Liver (tissue), 8 donors: ENCODE measurements at regions not wholly inside any gene's neighbourhood (a gene's known extent, or its start where the extent isn't known, plus 50 kb on each side); places are given as distances from the start of the nearest gene placed in this dataset.
A peak's percentile ranks its signal among the peaks of the same experiment; 100 is the strongest.

Experiments
- DNase-seq: peaks from one replicate; pipeline ENCODE4 v3.0.0-alpha.2; 2017; ENCODE audit warnings: low spot score
- H3K27ac ChIP-seq, 2 donors: one replicate each; pipeline ENCODE4 v1.7.0; 2013; ENCODE audit warnings: inconsistent platforms in 2 of 2, low read length in 2 of 2, control low read depth in 1 of 2, low read depth in 1 of 2, mild to moderate bottlenecking in 1 of 2
- H3K27me3 ChIP-seq, 4 donors: one replicate each; pipeline versions ENCODE4 v1.6.1 to v1.7.0; 2013; ENCODE audit warnings: low read length in 3 of 4, inconsistent platforms in 1 of 4, mild to moderate bottlenecking in 1 of 4, moderate library complexity in 1 of 4; ENCODE audit not compliant: control insufficient read depth in 4 of 4, insufficient read depth in 4 of 4
- H3K36me3 ChIP-seq, 4 donors: one replicate each; pipeline versions ENCODE4 v1.6.1 to v1.7.0; 2013; ENCODE audit warnings: low read length in 3 of 4, mild to moderate bottlenecking in 3 of 4, low read depth in 1 of 4, moderate library complexity in 1 of 4; ENCODE audit not compliant: control insufficient read depth in 4 of 4, insufficient read depth in 3 of 4
- H3K4me1 ChIP-seq, 4 donors: one replicate each; pipeline versions ENCODE4 v1.6.1 to v1.7.0; 2013; ENCODE audit warnings: low read length in 3 of 4, mild to moderate bottlenecking in 3 of 4, moderate library complexity in 1 of 4; ENCODE audit not compliant: control insufficient read depth in 4 of 4, insufficient read depth in 4 of 4
- H3K4me3 ChIP-seq, 3 donors: one replicate each; pipeline versions ENCODE4 v1.6.1 to v1.7.0; 2013; ENCODE audit warnings: low read length in 3 of 3, control low read depth in 1 of 3, low read depth in 1 of 3, mild to moderate bottlenecking in 1 of 3
- H3K9ac ChIP-seq, 2 donors: one replicate each; pipeline ENCODE4 v1.7.0; 2013; ENCODE audit warnings: low read length in 2 of 2, mild to moderate bottlenecking in 2 of 2, moderate library complexity in 2 of 2, control low read depth in 1 of 2, low read depth in 1 of 2
- H3K9me3 ChIP-seq, 4 donors: one replicate each; pipeline versions ENCODE4 v1.6.1 to v1.7.0; 2013; ENCODE audit warnings: low read length in 3 of 4; ENCODE audit not compliant: control insufficient read depth in 4 of 4
- EGR1 ChIP-seq, 2 donors: IDR thresholded peaks; 2 replicates each; pipeline ENCODE4 v1.6.1; 2016 to 2018; ENCODE audit warnings: antibody characterized with exemption in 2 of 2, low read depth in 2 of 2
- FOXA1 ChIP-seq: IDR thresholded peaks from 2 replicates; pipeline ENCODE4 v1.6.1; 2016; ENCODE audit warnings: antibody characterized with exemption
- FOXA2 ChIP-seq: IDR thresholded peaks from 2 replicates; pipeline ENCODE4 v1.6.1; 2016; ENCODE audit warnings: antibody characterized with exemption
- GABPA ChIP-seq, 2 donors: IDR thresholded peaks in 1 of 2; conservative IDR thresholded peaks in 1 of 2; 2 replicates each; pipeline ENCODE4 v1.6.1; 2016; ENCODE audit warnings: antibody characterized with exemption in 2 of 2, mild to moderate bottlenecking in 1 of 2, moderate library complexity in 1 of 2
- HNF4A ChIP-seq, 2 donors: conservative IDR thresholded peaks; 2 replicates each; pipeline ENCODE4 v1.6.1; 2016; ENCODE audit warnings: antibody characterized with exemption in 2 of 2, mild to moderate bottlenecking in 2 of 2
- HNF4G ChIP-seq: IDR thresholded peaks from 2 replicates; pipeline ENCODE4 v1.6.1; 2016; ENCODE audit warnings: antibody characterized with exemption
- JUND ChIP-seq, 2 donors: IDR thresholded peaks; 2 replicates each; pipeline ENCODE4 v1.6.1; 2016; ENCODE audit warnings: antibody characterized with exemption in 2 of 2
- NR2F2 ChIP-seq: IDR thresholded peaks from 2 replicates; pipeline ENCODE4 v1.6.1; 2016; ENCODE audit warnings: antibody characterized with exemption
- RAD21 ChIP-seq, 2 donors: IDR thresholded peaks; 2 replicates each; pipeline ENCODE4 v1.6.1; 2016; ENCODE audit warnings: antibody characterized with exemption in 2 of 2, mild to moderate bottlenecking in 2 of 2
- RXRA ChIP-seq, 2 donors: IDR thresholded peaks; 2 replicates each; pipeline ENCODE4 v1.6.1; 2017 to 2018; ENCODE audit warnings: antibody characterized with exemption in 2 of 2, mild to moderate bottlenecking in 1 of 2
- SP1 ChIP-seq: IDR thresholded peaks from 2 replicates; pipeline ENCODE4 v1.6.1; 2018; ENCODE audit warnings: antibody characterized with exemption, mild to moderate bottlenecking
- TAF1 ChIP-seq: conservative IDR thresholded peaks from 2 replicates; pipeline ENCODE4 v1.6.1; 2016; ENCODE audit warnings: antibody characterized with exemption, mild to moderate bottlenecking
- YY1 ChIP-seq: IDR thresholded peaks from 2 replicates; pipeline ENCODE4 v1.6.1; 2016; ENCODE audit warnings: antibody characterized with exemption, mild to moderate bottlenecking
- WGBS: extraction: QIAGEN DNeasy Blood & Tissue Kit; methylation state at CpG from one replicate; pipeline ENCODE4 v1.1.7; 2013; 5-methylcytosine and 5-hydroxymethylcytosine counted together
- TF ChIP-seq, protein P1 (sequence below): IDR thresholded peaks from 2 replicates; pipeline ENCODE4 v1.6.1; 2016; ENCODE audit warnings: antibody characterized with exemption, mild to moderate bottlenecking
- TF ChIP-seq, protein P2 (sequence below): IDR thresholded peaks from 2 replicates; pipeline ENCODE4 v1.6.1; 2016; ENCODE audit warnings: antibody characterized with exemption
- TF ChIP-seq, protein P3 (sequence below): IDR thresholded peaks from 2 replicates; pipeline ENCODE4 v1.6.1; 2016; ENCODE audit warnings: antibody characterized with exemption
- TF ChIP-seq, protein P4 (sequence below): fragments of 150-350 bp; IDR thresholded peaks from 2 replicates; pipeline ENCODE4 v1.5.1; 2017; ENCODE audit warnings: improper control_type of control experiment, low read depth, low read length; ENCODE audit not compliant: missing input control
- TF ChIP-seq, protein P5 (sequence below): IDR thresholded peaks from 2 replicates; pipeline ENCODE4 v1.6.1; 2016; ENCODE audit warnings: antibody characterized with exemption
- donor health status: healthy.
- donor health status: healthy.
- donor health status: healthy.
- donor health status: healthy.
- donor health status: healthy.

DNA sequence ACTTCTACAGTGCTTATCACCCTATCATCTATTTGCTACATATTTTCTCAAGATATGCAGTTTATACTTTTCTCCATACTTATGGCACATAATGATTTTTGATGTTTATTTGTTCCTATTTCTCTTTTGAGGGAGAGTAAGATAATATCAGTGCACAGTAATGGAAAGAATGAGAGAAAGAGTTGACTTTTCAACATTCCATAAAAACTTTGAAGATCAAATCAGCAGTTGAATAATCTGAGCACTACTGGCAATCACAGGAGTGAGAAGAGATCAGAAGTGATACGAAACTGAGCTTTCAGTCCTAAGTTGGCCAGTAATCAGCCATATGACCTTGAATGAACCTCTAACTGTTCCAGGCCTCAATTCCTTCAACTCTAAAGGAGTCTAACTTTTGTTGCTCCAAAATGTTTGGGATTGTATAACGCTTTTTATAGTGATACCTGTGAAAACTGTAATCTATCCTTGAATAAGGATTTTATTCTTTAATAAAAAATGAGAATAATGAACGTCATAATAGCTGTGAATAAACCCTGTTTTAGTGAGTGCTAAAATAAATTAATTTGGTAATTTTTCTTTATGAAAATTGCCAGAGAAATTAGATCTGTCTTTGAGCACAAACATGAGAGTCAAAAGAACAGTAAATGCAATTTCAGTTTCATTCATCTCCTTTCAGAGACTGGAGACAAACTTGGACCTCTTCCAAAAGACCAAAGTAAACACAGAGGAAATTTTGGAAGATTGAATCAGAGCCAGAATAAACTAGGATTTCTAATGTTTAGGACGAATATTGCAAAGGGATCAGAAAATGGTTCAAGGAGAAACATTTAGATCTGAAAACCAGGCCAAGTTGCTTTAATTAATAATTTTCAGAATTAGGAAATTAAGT, 309.9 kb downstream of the ADGRL2 start:
- Histone ChIP-seq H3K9me3 (no peaks in the 10 kb centered on the region), H3K4me3 (no peak overlapping the region), H3K4me1 (peaks cover 0 to 7% (median 3%) of the 10 kb centered on the region in 4 donors), H3K36me3 (no peaks in the 10 kb centered on the region), H3K27ac (no peak overlapping the region), H3K9ac (no peak overlapping the region), H3K27me3 (no peaks in the 10 kb centered on the region)
- no peak for DNase-seq
- WGBS = 58% methylated on average over 4 of the region's 4 CpGs
- no peak for TF ChIP-seq HNF4G
- peak; percentile 55 for TF ChIP-seq FOXA2
- peak; percentile 17 for TF ChIP-seq FOXA1

DNA sequence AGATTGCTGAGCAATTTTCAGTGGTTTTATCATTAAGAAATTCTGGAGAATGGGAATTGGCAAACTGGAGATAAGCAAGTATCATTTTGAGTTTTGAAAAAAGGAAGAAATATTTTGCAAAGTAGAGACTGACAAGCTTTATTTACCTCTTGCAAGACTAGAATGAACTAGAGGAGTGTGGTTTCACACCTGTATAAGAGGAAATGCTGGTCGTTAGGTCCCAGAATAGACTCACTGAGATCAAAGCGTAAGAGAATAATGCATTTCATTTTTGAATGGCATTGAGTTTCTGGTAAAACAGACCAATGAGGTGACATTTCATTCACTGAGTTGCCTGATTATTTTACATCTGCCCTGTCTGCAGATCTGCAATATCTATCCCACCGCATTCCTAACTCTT, 308.1 kb downstream of the ADGRL2 start:
- no peak for DNase-seq
- Histone ChIP-seq H3K4me3 (no peak overlapping the region), H3K9ac (no peak overlapping the region), H3K27me3 (no peaks in the 10 kb centered on the region), H3K4me1 (peaks cover 0 to 7% (median 3%) of the 10 kb centered on the region in 4 donors), H3K27ac (no peak overlapping the region), H3K9me3 (no peaks in the 10 kb centered on the region), H3K36me3 (no peaks in the 10 kb centered on the region)
- WGBS = 55% methylated on average over 3 of the region's 3 CpGs
- TF ChIP-seq, protein P1, sequence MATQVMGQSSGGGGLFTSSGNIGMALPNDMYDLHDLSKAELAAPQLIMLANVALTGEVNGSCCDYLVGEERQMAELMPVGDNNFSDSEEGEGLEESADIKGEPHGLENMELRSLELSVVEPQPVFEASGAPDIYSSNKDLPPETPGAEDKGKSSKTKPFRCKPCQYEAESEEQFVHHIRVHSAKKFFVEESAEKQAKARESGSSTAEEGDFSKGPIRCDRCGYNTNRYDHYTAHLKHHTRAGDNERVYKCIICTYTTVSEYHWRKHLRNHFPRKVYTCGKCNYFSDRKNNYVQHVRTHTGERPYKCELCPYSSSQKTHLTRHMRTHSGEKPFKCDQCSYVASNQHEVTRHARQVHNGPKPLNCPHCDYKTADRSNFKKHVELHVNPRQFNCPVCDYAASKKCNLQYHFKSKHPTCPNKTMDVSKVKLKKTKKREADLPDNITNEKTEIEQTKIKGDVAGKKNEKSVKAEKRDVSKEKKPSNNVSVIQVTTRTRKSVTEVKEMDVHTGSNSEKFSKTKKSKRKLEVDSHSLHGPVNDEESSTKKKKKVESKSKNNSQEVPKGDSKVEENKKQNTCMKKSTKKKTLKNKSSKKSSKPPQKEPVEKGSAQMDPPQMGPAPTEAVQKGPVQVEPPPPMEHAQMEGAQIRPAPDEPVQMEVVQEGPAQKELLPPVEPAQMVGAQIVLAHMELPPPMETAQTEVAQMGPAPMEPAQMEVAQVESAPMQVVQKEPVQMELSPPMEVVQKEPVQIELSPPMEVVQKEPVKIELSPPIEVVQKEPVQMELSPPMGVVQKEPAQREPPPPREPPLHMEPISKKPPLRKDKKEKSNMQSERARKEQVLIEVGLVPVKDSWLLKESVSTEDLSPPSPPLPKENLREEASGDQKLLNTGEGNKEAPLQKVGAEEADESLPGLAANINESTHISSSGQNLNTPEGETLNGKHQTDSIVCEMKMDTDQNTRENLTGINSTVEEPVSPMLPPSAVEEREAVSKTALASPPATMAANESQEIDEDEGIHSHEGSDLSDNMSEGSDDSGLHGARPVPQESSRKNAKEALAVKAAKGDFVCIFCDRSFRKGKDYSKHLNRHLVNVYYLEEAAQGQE = no peak
- no peak for TF ChIP-seq RXRA (IDR thresholded peaks at IDR 0.05)
- TF ChIP-seq, protein P2, sequence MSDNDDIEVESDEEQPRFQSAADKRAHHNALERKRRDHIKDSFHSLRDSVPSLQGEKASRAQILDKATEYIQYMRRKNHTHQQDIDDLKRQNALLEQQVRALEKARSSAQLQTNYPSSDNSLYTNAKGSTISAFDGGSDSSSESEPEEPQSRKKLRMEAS = no peak
- no peak for TF ChIP-seq HNF4G
- TF ChIP-seq FOXA2 = no peak
- no peak for TF ChIP-seq EGR1 (IDR thresholded peaks at IDR 0.05; ENCODE audit: low read depth in 2 of 2)
- no peak for TF ChIP-seq YY1
- no peak for TF ChIP-seq FOXA1
- no peak for TF ChIP-seq SP1
- no peak for TF ChIP-seq NR2F2
- TF ChIP-seq HNF4A (conservative IDR thresholded peaks at IDR 0.05) = no peak
- no peak for TF ChIP-seq JUND (IDR thresholded peaks at IDR 0.05)
- TF ChIP-seq, protein P3, sequence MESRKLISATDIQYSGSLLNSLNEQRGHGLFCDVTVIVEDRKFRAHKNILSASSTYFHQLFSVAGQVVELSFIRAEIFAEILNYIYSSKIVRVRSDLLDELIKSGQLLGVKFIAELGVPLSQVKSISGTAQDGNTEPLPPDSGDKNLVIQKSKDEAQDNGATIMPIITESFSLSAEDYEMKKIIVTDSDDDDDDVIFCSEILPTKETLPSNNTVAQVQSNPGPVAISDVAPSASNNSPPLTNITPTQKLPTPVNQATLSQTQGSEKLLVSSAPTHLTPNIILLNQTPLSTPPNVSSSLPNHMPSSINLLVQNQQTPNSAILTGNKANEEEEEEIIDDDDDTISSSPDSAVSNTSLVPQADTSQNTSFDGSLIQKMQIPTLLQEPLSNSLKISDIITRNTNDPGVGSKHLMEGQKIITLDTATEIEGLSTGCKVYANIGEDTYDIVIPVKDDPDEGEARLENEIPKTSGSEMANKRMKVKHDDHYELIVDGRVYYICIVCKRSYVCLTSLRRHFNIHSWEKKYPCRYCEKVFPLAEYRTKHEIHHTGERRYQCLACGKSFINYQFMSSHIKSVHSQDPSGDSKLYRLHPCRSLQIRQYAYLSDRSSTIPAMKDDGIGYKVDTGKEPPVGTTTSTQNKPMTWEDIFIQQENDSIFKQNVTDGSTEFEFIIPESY = no peak
- no peak for TF ChIP-seq TAF1
- no peak for TF ChIP-seq GABPA (IDR thresholded peaks at IDR 0.05 in 1 of 2, conservative IDR thresholded peaks at IDR 0.05 in 1 of 2)
- TF ChIP-seq, protein P4, sequence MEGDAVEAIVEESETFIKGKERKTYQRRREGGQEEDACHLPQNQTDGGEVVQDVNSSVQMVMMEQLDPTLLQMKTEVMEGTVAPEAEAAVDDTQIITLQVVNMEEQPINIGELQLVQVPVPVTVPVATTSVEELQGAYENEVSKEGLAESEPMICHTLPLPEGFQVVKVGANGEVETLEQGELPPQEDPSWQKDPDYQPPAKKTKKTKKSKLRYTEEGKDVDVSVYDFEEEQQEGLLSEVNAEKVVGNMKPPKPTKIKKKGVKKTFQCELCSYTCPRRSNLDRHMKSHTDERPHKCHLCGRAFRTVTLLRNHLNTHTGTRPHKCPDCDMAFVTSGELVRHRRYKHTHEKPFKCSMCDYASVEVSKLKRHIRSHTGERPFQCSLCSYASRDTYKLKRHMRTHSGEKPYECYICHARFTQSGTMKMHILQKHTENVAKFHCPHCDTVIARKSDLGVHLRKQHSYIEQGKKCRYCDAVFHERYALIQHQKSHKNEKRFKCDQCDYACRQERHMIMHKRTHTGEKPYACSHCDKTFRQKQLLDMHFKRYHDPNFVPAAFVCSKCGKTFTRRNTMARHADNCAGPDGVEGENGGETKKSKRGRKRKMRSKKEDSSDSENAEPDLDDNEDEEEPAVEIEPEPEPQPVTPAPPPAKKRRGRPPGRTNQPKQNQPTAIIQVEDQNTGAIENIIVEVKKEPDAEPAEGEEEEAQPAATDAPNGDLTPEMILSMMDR = no peak
- no peak for TF ChIP-seq RAD21 (IDR thresholded peaks at IDR 0.05)
- TF ChIP-seq, protein P5, sequence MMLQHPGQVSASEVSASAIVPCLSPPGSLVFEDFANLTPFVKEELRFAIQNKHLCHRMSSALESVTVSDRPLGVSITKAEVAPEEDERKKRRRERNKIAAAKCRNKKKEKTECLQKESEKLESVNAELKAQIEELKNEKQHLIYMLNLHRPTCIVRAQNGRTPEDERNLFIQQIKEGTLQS = no peak
